ENCODE measurements at regions not wholly inside any gene's neighbourhood (a gene's known extent, or its start where the extent isn't known, plus 50 kb on each side); places are given as distances from the start of the nearest gene placed in this dataset.
A peak's percentile ranks its signal among the peaks of the same experiment; 100 is the strongest.

DNA sequence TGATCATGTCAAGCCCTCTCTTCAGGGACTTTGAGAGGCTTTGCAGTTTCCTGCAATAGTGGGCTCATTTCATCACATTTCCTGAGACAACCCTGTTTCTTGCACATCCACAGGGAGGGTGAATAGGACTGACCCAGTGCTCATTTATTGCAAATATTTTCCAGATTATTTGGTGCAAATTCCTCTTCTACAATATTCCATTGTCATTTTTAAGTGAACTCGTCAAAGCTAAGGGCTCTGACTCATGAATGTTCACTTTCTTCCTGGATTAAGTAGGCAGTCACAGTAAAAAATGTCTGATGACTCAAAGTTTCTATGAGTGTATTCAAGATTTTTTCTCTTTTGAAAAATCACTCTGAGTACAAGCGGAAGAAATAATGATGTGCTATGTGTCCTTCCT lies 225.5 kb upstream of the GALNT5 start (continued):
- TF ChIP-seq EHMT2 (IDR thresholded peaks at IDR 0.05; ENCODE audit: low read depth) (no peak), EP300 (IDR thresholded peaks at IDR 0.05) (0 out of 5 replicates have a peak, but pooled peaks of 1 of the 2 experiments have one; percentile 24), ZSCAN20 (CRISPR knock-in tag; IDR thresholded peaks at IDR 0.05) (no peak)

DNA sequence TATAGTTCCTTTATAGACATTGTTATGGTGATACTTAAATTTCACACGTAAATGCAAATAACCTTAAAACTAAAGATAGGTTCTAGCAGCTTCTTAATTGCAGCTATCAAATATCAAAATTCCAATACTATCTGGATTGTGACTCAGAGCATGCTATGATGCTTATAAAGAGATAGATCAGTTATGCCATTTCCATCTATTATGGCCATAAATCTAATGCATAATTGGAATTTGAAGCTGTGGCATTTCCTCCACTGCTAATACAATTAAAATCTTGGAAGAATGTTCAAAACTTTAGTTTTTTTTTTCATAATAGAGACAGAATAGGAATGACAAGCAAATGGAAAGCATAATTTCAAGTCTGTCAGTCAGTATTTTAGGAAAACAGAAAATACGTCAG lies 220.8 kb upstream of the GALNT5 start:
- FAIRE-seq (no peak), ATAC-seq (no peak), DNase-seq (ENCODE audit: low read depth in 1 of 2, low spot score in 1 of 2) (no peak)
- 91% methylated on average over 2 of the region's 2 CpGs for WGBS (ENCODE audit: missing lambda C conversion rate)
- POLR2A ChIA-PET, result no interaction called here
- Histone ChIP-seq H3K4me3 (no peak overlapping the region), H3K4me2 (no peak overlapping the region), H3K4me1 (peaks cover 10% of the 10 kb centered on the region), H3K27ac (no peak overlapping the region), H3K9me3 (no peaks in the 10 kb centered on the region)
- CTCF ChIA-PET, result no interaction called here
- TF ChIP-seq RNF2 (IDR thresholded peaks at IDR 0.05; ENCODE audit: borderline replicate concordance, low read depth), result no peak

DNA sequence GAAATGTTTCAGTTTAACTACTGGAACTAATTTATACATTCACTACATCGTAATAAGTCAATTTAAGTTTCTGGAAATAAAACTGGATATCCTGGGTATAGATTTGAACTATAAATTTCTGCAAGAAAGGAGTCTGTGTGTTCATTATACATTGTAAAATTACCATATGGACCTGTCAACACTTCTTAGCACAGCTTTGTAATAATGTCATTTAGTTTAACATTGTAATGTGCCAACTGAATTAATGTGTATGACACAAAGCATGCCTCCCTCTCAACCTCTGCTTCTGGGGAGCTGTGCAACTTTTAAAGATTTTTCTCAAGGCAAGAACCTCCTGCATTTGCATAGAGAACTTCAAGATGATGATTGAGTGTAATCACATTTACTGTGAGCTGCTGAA lies 213.7 kb upstream of the GALNT5 start:
- ChIA-PET POLR2A (no interaction called here), CTCF (interaction anchor here (1.2 to 1.5 kb wide), 2 partner anchors 151 to 708 kb away, joined by 3 to 5 read pairs; no protein-coding TSS in a partner anchor)
- no peak overlapping the region for H3K27ac ChIP-seq
- ATAC-seq, result no peak
- DNase-seq (ENCODE audit: low read depth in 1 of 2, low spot score in 1 of 2), result no peak
- FAIRE-seq, result no peak
- H3K9me3 ChIP-seq, result no peaks in the 10 kb centered on the region
- TF ChIP-seq JUNB (IDR thresholded peaks at IDR 0.05), result no peak
- no peak for TF ChIP-seq HEYL (CRISPR knock-in tag; IDR thresholded peaks at IDR 0.05)
- no peak for TF ChIP-seq RFX5 (IDR thresholded peaks at IDR 0.05)
- TF ChIP-seq ESRRA (IDR thresholded peaks at IDR 0.05; ENCODE audit: borderline replicate concordance, low read length), result no peak
- TF ChIP-seq CBX2 (IDR thresholded peaks at IDR 0.05; ENCODE audit: borderline replicate concordance, low read depth), result no peak
- TF ChIP-seq CBX8 (IDR thresholded peaks at IDR 0.05), result no peak
- TF ChIP-seq KDM1A (IDR thresholded peaks at IDR 0.05; ENCODE audit: low read depth), result no peak
- no peak for TF ChIP-seq EP300 (IDR thresholded peaks at IDR 0.05)
- TF ChIP-seq, protein P1, sequence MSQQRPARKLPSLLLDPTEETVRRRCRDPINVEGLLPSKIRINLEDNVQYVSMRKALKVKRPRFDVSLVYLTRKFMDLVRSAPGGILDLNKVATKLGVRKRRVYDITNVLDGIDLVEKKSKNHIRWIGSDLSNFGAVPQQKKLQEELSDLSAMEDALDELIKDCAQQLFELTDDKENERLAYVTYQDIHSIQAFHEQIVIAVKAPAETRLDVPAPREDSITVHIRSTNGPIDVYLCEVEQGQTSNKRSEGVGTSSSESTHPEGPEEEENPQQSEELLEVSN (IDR thresholded peaks at IDR 0.05; ENCODE audit: borderline replicate concordance, low read depth), result no peak
- TF ChIP-seq, protein P2, sequence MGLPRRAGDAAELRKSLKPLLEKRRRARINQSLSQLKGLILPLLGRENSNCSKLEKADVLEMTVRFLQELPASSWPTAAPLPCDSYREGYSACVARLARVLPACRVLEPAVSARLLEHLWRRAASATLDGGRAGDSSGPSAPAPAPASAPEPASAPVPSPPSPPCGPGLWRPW (IDR thresholded peaks at IDR 0.05), result no peak
- TF ChIP-seq FOSL2 (IDR thresholded peaks at IDR 0.05), result no peak
- TF ChIP-seq FOSL2 (CRISPR knock-in tag; IDR thresholded peaks at IDR 0.05), result no peak
- TF ChIP-seq, protein P3, sequence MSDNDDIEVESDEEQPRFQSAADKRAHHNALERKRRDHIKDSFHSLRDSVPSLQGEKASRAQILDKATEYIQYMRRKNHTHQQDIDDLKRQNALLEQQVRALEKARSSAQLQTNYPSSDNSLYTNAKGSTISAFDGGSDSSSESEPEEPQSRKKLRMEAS (IDR thresholded peaks at IDR 0.05), result no peak
- TF ChIP-seq, protein P4, sequence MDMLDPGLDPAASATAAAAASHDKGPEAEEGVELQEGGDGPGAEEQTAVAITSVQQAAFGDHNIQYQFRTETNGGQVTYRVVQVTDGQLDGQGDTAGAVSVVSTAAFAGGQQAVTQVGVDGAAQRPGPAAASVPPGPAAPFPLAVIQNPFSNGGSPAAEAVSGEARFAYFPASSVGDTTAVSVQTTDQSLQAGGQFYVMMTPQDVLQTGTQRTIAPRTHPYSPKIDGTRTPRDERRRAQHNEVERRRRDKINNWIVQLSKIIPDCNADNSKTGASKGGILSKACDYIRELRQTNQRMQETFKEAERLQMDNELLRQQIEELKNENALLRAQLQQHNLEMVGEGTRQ (IDR thresholded peaks at IDR 0.05), result no peak
- TF ChIP-seq ZC3H11A (IDR thresholded peaks at IDR 0.05), result no peak
- WGBS (ENCODE audit: missing lambda C conversion rate), result 77% methylated on average over 1 of the region's 1 CpG
- H3K4me1 ChIP-seq, result no peaks in the 10 kb centered on the region
- no peak overlapping the region for H3K4me3 ChIP-seq
- H3K4me2 ChIP-seq, result no peak overlapping the region

DNA sequence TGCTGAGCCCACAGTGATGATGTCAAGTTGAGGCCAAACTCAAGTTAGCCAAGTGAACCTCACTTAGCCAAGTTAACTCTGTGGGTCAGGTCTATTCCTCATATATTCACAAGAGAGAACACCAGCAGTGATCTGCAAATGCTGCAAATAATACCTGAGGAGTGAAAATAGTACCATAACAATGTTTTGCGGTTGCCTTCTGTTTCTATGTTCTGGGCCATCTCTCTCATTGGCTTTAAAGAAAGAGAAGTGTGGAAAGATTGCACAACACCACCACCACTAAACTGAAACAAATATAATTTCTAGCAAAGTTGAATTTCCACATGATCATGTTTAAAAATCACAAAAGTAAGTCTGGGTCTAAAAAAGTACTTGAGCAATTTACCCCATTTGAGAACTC lies 211.1 kb upstream of the GALNT5 start:
- no peak for ATAC-seq
- WGBS (ENCODE audit: missing lambda C conversion rate), result 96% methylated on average over 1 of the region's 1 CpG
- no peak for FAIRE-seq
- Histone ChIP-seq H3K9me3 (no peaks in the 10 kb centered on the region), H3K4me2 (no peak overlapping the region), H3K4me3 (no peak overlapping the region), H3K27ac (no peak overlapping the region), H3K4me1 (peaks cover 9% of the 10 kb centered on the region; the same call in 1 of the 3 replicates)
- CTCF ChIA-PET, result no interaction called here
- POLR2A ChIA-PET, result no interaction called here
- no peak for DNase-seq (ENCODE audit: low read depth in 1 of 2, low spot score in 1 of 2)
- TF ChIP-seq, protein P5, sequence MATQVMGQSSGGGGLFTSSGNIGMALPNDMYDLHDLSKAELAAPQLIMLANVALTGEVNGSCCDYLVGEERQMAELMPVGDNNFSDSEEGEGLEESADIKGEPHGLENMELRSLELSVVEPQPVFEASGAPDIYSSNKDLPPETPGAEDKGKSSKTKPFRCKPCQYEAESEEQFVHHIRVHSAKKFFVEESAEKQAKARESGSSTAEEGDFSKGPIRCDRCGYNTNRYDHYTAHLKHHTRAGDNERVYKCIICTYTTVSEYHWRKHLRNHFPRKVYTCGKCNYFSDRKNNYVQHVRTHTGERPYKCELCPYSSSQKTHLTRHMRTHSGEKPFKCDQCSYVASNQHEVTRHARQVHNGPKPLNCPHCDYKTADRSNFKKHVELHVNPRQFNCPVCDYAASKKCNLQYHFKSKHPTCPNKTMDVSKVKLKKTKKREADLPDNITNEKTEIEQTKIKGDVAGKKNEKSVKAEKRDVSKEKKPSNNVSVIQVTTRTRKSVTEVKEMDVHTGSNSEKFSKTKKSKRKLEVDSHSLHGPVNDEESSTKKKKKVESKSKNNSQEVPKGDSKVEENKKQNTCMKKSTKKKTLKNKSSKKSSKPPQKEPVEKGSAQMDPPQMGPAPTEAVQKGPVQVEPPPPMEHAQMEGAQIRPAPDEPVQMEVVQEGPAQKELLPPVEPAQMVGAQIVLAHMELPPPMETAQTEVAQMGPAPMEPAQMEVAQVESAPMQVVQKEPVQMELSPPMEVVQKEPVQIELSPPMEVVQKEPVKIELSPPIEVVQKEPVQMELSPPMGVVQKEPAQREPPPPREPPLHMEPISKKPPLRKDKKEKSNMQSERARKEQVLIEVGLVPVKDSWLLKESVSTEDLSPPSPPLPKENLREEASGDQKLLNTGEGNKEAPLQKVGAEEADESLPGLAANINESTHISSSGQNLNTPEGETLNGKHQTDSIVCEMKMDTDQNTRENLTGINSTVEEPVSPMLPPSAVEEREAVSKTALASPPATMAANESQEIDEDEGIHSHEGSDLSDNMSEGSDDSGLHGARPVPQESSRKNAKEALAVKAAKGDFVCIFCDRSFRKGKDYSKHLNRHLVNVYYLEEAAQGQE (IDR thresholded peaks at IDR 0.05), result no peak
- no peak for TF ChIP-seq HOXB13 (CRISPR knock-in tag; IDR thresholded peaks at IDR 0.05; ENCODE audit: low read depth)
- no peak for TF ChIP-seq KDM1A (IDR thresholded peaks at IDR 0.05; ENCODE audit: low read depth)
- TF ChIP-seq, protein P6, sequence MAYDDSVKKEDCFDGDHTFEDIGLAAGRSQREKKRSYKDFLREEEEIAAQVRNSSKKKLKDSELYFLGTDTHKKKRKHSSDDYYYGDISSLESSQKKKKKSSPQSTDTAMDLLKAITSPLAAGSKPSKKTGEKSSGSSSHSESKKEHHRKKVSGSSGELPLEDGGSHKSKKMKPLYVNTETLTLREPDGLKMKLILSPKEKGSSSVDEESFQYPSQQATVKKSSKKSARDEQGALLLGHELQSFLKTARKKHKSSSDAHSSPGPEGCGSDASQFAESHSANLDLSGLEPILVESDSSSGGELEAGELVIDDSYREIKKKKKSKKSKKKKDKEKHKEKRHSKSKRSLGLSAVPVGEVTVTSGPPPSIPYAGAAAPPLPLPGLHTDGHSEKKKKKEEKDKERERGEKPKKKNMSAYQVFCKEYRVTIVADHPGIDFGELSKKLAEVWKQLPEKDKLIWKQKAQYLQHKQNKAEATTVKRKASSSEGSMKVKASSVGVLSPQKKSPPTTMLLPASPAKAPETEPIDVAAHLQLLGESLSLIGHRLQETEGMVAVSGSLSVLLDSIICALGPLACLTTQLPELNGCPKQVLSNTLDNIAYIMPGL (CRISPR knock-in tag; IDR thresholded peaks at IDR 0.05; ENCODE audit: borderline replicate concordance), result no peak
- TF ChIP-seq, protein P7, sequence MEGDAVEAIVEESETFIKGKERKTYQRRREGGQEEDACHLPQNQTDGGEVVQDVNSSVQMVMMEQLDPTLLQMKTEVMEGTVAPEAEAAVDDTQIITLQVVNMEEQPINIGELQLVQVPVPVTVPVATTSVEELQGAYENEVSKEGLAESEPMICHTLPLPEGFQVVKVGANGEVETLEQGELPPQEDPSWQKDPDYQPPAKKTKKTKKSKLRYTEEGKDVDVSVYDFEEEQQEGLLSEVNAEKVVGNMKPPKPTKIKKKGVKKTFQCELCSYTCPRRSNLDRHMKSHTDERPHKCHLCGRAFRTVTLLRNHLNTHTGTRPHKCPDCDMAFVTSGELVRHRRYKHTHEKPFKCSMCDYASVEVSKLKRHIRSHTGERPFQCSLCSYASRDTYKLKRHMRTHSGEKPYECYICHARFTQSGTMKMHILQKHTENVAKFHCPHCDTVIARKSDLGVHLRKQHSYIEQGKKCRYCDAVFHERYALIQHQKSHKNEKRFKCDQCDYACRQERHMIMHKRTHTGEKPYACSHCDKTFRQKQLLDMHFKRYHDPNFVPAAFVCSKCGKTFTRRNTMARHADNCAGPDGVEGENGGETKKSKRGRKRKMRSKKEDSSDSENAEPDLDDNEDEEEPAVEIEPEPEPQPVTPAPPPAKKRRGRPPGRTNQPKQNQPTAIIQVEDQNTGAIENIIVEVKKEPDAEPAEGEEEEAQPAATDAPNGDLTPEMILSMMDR (IDR thresholded peaks at IDR 0.05), result no peak
- TF ChIP-seq, protein P4 (IDR thresholded peaks at IDR 0.05), result no peak
- no peak for TF ChIP-seq TP53 (CRISPR knock-in tag; IDR thresholded peaks at IDR 0.05)

Data from A549 (cell line).